Thoracic aorta (tissue), 2 donors: ENCODE measurements at regions not wholly inside any gene's neighbourhood (a gene's known extent, or its start where the extent isn't known, plus 50 kb on each side); places are given as distances from the start of the nearest gene placed in this dataset.

Experiments
- ATAC-seq: fragments of 150-250 bp; one replicate; pipeline ENCODE4 v1.8.0; 2017; ENCODE audit warnings: low read depth; ENCODE audit not compliant: insufficient number of reproducible peaks, low FRiP score
- DNase-seq: peaks from one replicate; pipeline ENCODE4 v3.0.0-alpha.2; 2020; ENCODE audit warnings: low spot score
- H3K27ac ChIP-seq, 2 donors: fragments of 200-600 bp; sonication (generic); 1 replicate in 1 of 2; 2 replicates in 1 of 2; pipeline ENCODE4 v1.5.1; 2016; ENCODE audit warnings: mild to moderate bottlenecking in 2 of 2, moderate library complexity in 2 of 2
- H3K27me3 ChIP-seq: fragments of 200-600 bp; sonication (generic); replicated peaks from 2 replicates; pipeline ENCODE4 v1.6.0; 2016; ENCODE audit warnings: mild to moderate bottlenecking; ENCODE audit not compliant: insufficient read depth
- H3K36me3 ChIP-seq: fragments of 200-600 bp; sonication (generic); one replicate; pipeline ENCODE4 v1.5.1; 2016
- H3K4me1 ChIP-seq, 2 donors: fragments of 200-600 bp; sonication (generic); 1 replicate in 1 of 2; 2 replicates in 1 of 2; pipeline versions ENCODE4 v1.5.1 to v1.6.0; 2016; ENCODE audit warnings: low read depth in 2 of 2, mild to moderate bottlenecking in 1 of 2; ENCODE audit not compliant: control insufficient read depth in 1 of 2
- H3K4me3 ChIP-seq: fragments of 200-600 bp; sonication (generic); 2 replicates; pipeline ENCODE4 v1.5.1; 2016; ENCODE audit warnings: mild to moderate bottlenecking
- H3K9me3 ChIP-seq: fragments of 200-600 bp; sonication (generic); 2 replicates; pipeline ENCODE4 v1.5.1; 2016
- CTCF ChIP-seq: fragments of 200-600 bp; sonication (generic); IDR thresholded peaks from one replicate; pipeline ENCODE4 v1.5.1; 2019; ENCODE audit warnings: antibody characterized with exemption

- no peak for DNase-seq
- H3K4me1 ChIP-seq = no peaks in the 10 kb centered on the region
- H3K27ac ChIP-seq = no peak overlapping the region
- ATAC-seq = no peak
- H3K36me3 ChIP-seq = no peaks in the 10 kb centered on the region
- no peaks in the 10 kb centered on the region for H3K27me3 ChIP-seq
- H3K4me3 ChIP-seq = no peak overlapping the region
- no peak for TF ChIP-seq CTCF
- H3K9me3 ChIP-seq = no peaks in the 10 kb centered on the region
These were observed 51.4 kb upstream of the LSM6 start for GRCh38 chr4:146124023-146124680.

DNA sequence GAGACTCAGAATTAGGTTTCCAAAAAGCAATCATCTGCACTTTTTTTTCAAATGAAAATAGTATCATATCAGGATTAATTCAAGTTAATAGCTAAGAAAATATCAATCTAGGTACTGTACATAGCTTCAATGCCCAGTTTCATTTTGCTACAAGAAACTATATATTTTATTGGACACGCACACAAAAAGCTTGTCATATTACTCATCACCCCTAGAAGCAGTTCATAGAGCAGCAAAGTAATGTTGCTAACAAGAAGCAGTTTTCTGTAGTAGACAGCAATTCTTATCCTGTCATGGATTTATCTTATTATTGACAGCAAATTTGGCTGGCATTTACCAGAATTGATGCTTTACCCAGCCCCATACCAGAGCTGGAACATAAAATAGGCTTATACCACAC lies 52.3 kb upstream of the LSM6 start:
- H3K9me3 ChIP-seq = no peaks in the 10 kb centered on the region
- no peak overlapping the region for H3K27ac ChIP-seq
- TF ChIP-seq CTCF = no peak
- no peaks in the 10 kb centered on the region for H3K36me3 ChIP-seq
- H3K4me3 ChIP-seq = no peak overlapping the region
- DNase-seq = no peak
- H3K4me1 ChIP-seq = no peaks in the 10 kb centered on the region
- H3K27me3 ChIP-seq = no peaks in the 10 kb centered on the region
- ATAC-seq = no peak

- ATAC-seq = no peak
- no peak overlapping the region for H3K4me3 ChIP-seq
- no peak for TF ChIP-seq CTCF
These were observed 53.1 kb upstream of the LSM6 start for GRCh38 chr4:146122398-146122797.

DNA sequence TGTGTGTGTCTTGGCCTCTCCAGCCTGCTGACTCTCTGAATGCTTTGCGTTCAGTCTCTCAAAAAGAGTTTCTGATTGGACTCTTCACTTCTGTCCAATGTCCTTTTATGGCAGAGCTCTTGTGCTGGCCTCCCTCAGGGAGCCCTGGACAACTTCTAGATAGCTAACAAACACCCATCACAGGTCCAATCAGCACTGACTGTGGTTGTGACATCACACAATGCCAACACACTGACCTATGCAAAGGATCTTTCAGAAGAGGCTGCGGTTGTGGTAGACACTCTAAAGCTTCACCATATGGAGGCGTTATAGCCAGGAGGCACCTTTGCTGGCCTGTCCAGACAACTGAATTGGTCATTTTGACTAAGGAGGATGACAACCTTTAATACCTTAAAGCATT lies 53.8 kb upstream of the LSM6 start:
- DNase-seq (no peak), ATAC-seq (no peak)
- no peak overlapping the region for H3K4me3 ChIP-seq
- H3K27me3 ChIP-seq = no peaks in the 10 kb centered on the region
- H3K36me3 ChIP-seq = no peaks in the 10 kb centered on the region
- H3K9me3 ChIP-seq = no peaks in the 10 kb centered on the region
- no peak for TF ChIP-seq CTCF
- H3K4me1 ChIP-seq = no peaks in the 10 kb centered on the region
- H3K27ac ChIP-seq = no peak overlapping the region

More at GRCh38 chr4:146122398-146122797, 53.1 kb upstream of the LSM6 start:
- no peaks in the 10 kb centered on the region for H3K9me3 ChIP-seq
- H3K27me3 ChIP-seq = no peaks in the 10 kb centered on the region
- no peaks in the 10 kb centered on the region for H3K36me3 ChIP-seq
- no peak overlapping the region for H3K27ac ChIP-seq
- no peaks in the 10 kb centered on the region for H3K4me1 ChIP-seq
- DNase-seq = no peak

DNA sequence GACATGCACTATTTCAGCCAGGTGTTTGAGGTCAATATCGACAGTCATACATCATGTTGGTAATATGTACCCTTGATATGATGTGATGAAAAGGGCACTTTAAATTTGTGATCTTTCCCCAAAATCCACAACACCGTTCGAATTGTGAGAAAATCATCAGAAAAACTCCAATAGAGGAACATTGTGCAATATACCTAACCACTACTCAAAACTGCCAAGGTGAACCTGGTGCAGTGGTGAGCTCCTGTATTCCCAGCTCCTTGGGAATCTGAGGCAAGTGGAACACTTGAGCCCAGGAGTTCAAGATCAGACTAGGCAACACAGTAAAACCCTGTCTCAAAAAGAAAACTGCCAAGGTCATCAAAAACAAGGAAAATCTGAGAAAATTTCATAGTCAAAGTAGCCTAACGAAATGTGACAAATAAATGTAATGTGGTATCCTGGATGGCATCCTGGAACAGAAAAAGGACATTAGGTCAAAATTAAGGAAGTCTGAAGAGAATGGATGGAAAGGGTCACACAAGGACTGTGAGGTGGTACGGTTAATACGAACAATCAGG lies 55.6 kb upstream of the LSM6 start:
- ATAC-seq (no peak), DNase-seq (no peak)
- H3K4me3 ChIP-seq = no peak overlapping the region
- H3K9me3 ChIP-seq = no peaks in the 10 kb centered on the region
- no peak for TF ChIP-seq CTCF
- H3K27ac ChIP-seq = no peak overlapping the region
- no peaks in the 10 kb centered on the region for H3K27me3 ChIP-seq
- H3K4me1 ChIP-seq = no peaks in the 10 kb centered on the region
- H3K36me3 ChIP-seq = no peaks in the 10 kb centered on the region
